Left ventricle myocardium inferior (tissue), 1 donor: ENCODE measurements at regions not wholly inside any gene's neighbourhood (a gene's known extent, or its start where the extent isn't known, plus 50 kb on each side); places are given as distances from the start of the nearest gene placed in this dataset.

Experiments
- DNase-seq: peaks from one replicate; pipeline ENCODE4 v3.0.0-alpha.2; 2020
- H3K27ac ChIP-seq: fragments of 200-600 bp; replicated peaks from 2 replicates; pipeline ENCODE4 v1.8.0; 2021
- H3K27me3 ChIP-seq: fragments of 200-600 bp; 2 replicates; pipeline ENCODE4 v1.8.0; 2021; ENCODE audit warnings: low read depth
- H3K36me3 ChIP-seq: fragments of 200-600 bp; 2 replicates; pipeline ENCODE4 v1.8.0; 2021
- H3K4me1 ChIP-seq: fragments of 200-600 bp; 2 replicates; pipeline ENCODE4 v1.8.0; 2021
- H3K4me3 ChIP-seq: fragments of 200-600 bp; 2 replicates; pipeline ENCODE4 v1.8.0; 2021; ENCODE audit warnings: mild to moderate bottlenecking, moderate library complexity
- H3K9me3 ChIP-seq: fragments of 200-600 bp; replicated peaks from 2 replicates; pipeline ENCODE4 v1.8.0; 2021
- CTCF ChIP-seq: fragments of 200-600 bp; IDR thresholded peaks from 2 replicates; pipeline ENCODE4 v1.8.0; 2021; ENCODE audit warnings: antibody characterized with exemption, mild to moderate bottlenecking, borderline replicate concordance
- intact Hi-C: fragments of 100-400 bp; cut with micrococcal nuclease; formaldehyde crosslinking; loops from one replicate; pipeline ENCODE4 v1.11.0; 2022
- donor health status: DM: no; HTN: yes; CAD: no; lungs with severe emphysema.

- no peak for TF ChIP-seq CTCF
Measured at GRCh38 chr3:34396956-34397355, 598.5 kb downstream of the PDCD6IP start.

GRCh38 chr3:34399401-34399800 lies 601.0 kb downstream of the PDCD6IP start:
- TF ChIP-seq CTCF = no peak

More at GRCh38 chr3:34396956-34397355, 598.5 kb downstream of the PDCD6IP start:
- H3K27me3 ChIP-seq = no peaks in the 10 kb centered on the region
- H3K4me3 ChIP-seq = no peak overlapping the region
- no peak for DNase-seq
- no peaks in the 10 kb centered on the region for H3K36me3 ChIP-seq
- intact Hi-C loops = no loop called here
- H3K27ac ChIP-seq = no peak overlapping the region
- H3K9me3 ChIP-seq = peaks cover 36% of the 10 kb centered on the region
- no peaks in the 10 kb centered on the region for H3K4me1 ChIP-seq

GRCh38 chr3:34405159-34405558 lies 606.7 kb downstream of the PDCD6IP start:
- Histone ChIP-seq H3K9me3 (peaks cover 14% of the 10 kb centered on the region), H3K4me1 (no peaks in the 10 kb centered on the region), H3K36me3 (no peaks in the 10 kb centered on the region), H3K4me3 (no peak overlapping the region), H3K27ac (no peak overlapping the region), H3K27me3 (no peaks in the 10 kb centered on the region)
- TF ChIP-seq CTCF = no peak
- DNase-seq = no peak
- intact Hi-C loops = no loop called here

More at GRCh38 chr3:34399401-34399800, 601.0 kb downstream of the PDCD6IP start:
- Histone ChIP-seq H3K4me3 (no peak overlapping the region), H3K27ac (no peak overlapping the region), H3K9me3 (peaks cover 17% of the 10 kb centered on the region), H3K36me3 (no peaks in the 10 kb centered on the region), H3K4me1 (no peaks in the 10 kb centered on the region), H3K27me3 (no peaks in the 10 kb centered on the region)
- intact Hi-C loops = no loop called here
- DNase-seq = no peak

GRCh38 chr3:34407281-34407680 lies 608.9 kb downstream of the PDCD6IP start:
- no peak for DNase-seq
- TF ChIP-seq CTCF = no peak
- no peaks in the 10 kb centered on the region for H3K36me3 ChIP-seq
- H3K27ac ChIP-seq = no peak overlapping the region
- H3K4me1 ChIP-seq = no peaks in the 10 kb centered on the region
- H3K4me3 ChIP-seq = no peak overlapping the region
- H3K27me3 ChIP-seq = no peaks in the 10 kb centered on the region
- H3K9me3 ChIP-seq = peaks cover 6% of the 10 kb centered on the region
- intact Hi-C loops = no loop called here

- H3K4me1 ChIP-seq = no peaks in the 10 kb centered on the region
- peaks cover 6% of the 10 kb centered on the region for H3K9me3 ChIP-seq
- H3K4me3 ChIP-seq = no peak overlapping the region
- H3K27ac ChIP-seq = no peak overlapping the region
- no peak for DNase-seq
- intact Hi-C loops = no loop called here
- no peaks in the 10 kb centered on the region for H3K27me3 ChIP-seq
- no peak for TF ChIP-seq CTCF
- H3K36me3 ChIP-seq = no peaks in the 10 kb centered on the region
Measured at GRCh38 chr3:34408088-34408487, 609.7 kb downstream of the PDCD6IP start.

- no peak for TF ChIP-seq CTCF
- no peak for DNase-seq
- intact Hi-C loops = no loop called here
- no peak overlapping the region for H3K27ac ChIP-seq
- no peak overlapping the region for H3K4me3 ChIP-seq
- no peaks in the 10 kb centered on the region for H3K4me1 ChIP-seq
- no peaks in the 10 kb centered on the region for H3K9me3 ChIP-seq
- H3K36me3 ChIP-seq = no peaks in the 10 kb centered on the region
- H3K27me3 ChIP-seq = no peaks in the 10 kb centered on the region
Measured at GRCh38 chr3:34411596-34411995, 613.2 kb downstream of the PDCD6IP start.
